GM12878 (cell line): ENCODE measurements at regions not wholly inside any gene's neighbourhood (a gene's known extent, or its start where the extent isn't known, plus 50 kb on each side); places are given as distances from the start of the nearest gene placed in this dataset.

Source experiments
- CBFB ChIP-seq: IDR thresholded peaks from 2 replicates; pipeline ENCODE4 v1.6.1; 2016; ENCODE audit warnings: antibody characterized with exemption, low read depth
- CEBPZ ChIP-seq: fragments of 150-350 bp; IDR thresholded peaks from 2 replicates; pipeline ENCODE4 v1.6.1; 2016; ENCODE audit warnings: low read depth, low read length
- CTCF ChIP-seq, 3 experiments: IDR thresholded peaks in 2 of 3; conservative IDR thresholded peaks in 1 of 3; 2 replicates each; pipeline ENCODE4 v1.5.1; 2011; ENCODE audit warnings: low read depth in 3 of 3, low read length in 3 of 3, mild to moderate bottlenecking in 3 of 3, control low read depth in 2 of 3, moderate library complexity in 2 of 3, inconsistent platforms in 1 of 3, mixed read lengths in 1 of 3; ENCODE audit not compliant: control insufficient read depth in 2 of 3, insufficient read depth in 1 of 3; ENCODE audit errors: extremely low read depth in 1 of 3
- EZH2 ChIP-seq: IDR thresholded peaks from 2 replicates; pipeline ENCODE4 v1.6.1; 2012; ENCODE audit warnings: low read depth, mild to moderate bottlenecking, control low read depth, inconsistent platforms, low read length, borderline replicate concordance; ENCODE audit not compliant: control insufficient read depth
- MAX ChIP-seq: IDR thresholded peaks from 2 replicates; pipeline ENCODE4 v1.6.1; 2012; ENCODE audit warnings: low read depth, low read length, improper control_type of control experiment
- POLR2A ChIP-seq: IDR thresholded peaks from 2 replicates; pipeline ENCODE4 v1.6.1; 2011; ENCODE audit warnings: low read depth, mild to moderate bottlenecking, low read length
- TAF1 ChIP-seq: IDR thresholded peaks from 2 replicates; pipeline ENCODE4 v1.6.1; 2011; ENCODE audit warnings: mild to moderate bottlenecking, low read depth, low read length, borderline replicate concordance
- ZBTB33 ChIP-seq: fragments of 450-650 bp; IDR thresholded peaks from 2 replicates; pipeline ENCODE4 v1.6.1; 2017; ENCODE audit warnings: mild to moderate bottlenecking

- no peak for TF ChIP-seq CBFB
- TF ChIP-seq EZH2, result no peak
- TF ChIP-seq CEBPZ, result no peak
- no peak for TF ChIP-seq MAX
- TF ChIP-seq CTCF (IDR thresholded peaks at IDR 0.05 in 2 of 3, conservative IDR thresholded peaks at IDR 0.05 in 1 of 3; ENCODE audit: control insufficient read depth in 2 of 3, extremely low read depth in 1 of 3, insufficient read depth in 1 of 3, low read depth in 3 of 3, low read length in 3 of 3), result peak; percentile 9 to 52 (median 29); a peak in 4 of 6 replicates
- TF ChIP-seq ZBTB33, result no peak
- TF ChIP-seq POLR2A, result no peak
- no peak for TF ChIP-seq TAF1
These were observed 71.0 kb upstream of the ATF7IP2 start for GRCh38 chr16:10314811-10315210.
